Loucy (cell line): ENCODE measurements at regions not wholly inside any gene's neighbourhood (a gene's known extent, or its start where the extent isn't known, plus 50 kb on each side); places are given as distances from the start of the nearest gene placed in this dataset.
"Not testable (repeated sequence)": the region's sequence is repeated elsewhere in the genome, so short reads cannot be mapped to it uniquely, and the experiment has no call there.

Experiments
- H2AFZ ChIP-seq: fragments of 200-600 bp; sonication (generic); 2 replicates; pipeline ENCODE4 v1.6.0; 2016; ENCODE audit warnings: antibody characterized with exemption, mild to moderate bottlenecking, low read length, moderate library complexity
- H3F3A ChIP-seq: fragments of 200-600 bp; 2 replicates; pipeline ENCODE4 v1.6.0; 2016; ENCODE audit warnings: antibody characterized with exemption, low read depth, mild to moderate bottlenecking
- H3K27me3 ChIP-seq: fragments of 200-600 bp; sonication (generic); 2 replicates; pipeline ENCODE4 v1.6.1; 2014; ENCODE audit warnings: low read length, mild to moderate bottlenecking; ENCODE audit not compliant: insufficient read depth, poor library complexity, severe bottlenecking
- H3K36me3 ChIP-seq: fragments of 200-600 bp; sonication (generic); 2 replicates; pipeline ENCODE4 v1.6.1; 2016; ENCODE audit warnings: low read length; ENCODE audit not compliant: insufficient read depth
- H3K4me1 ChIP-seq: fragments of 200-600 bp; sonication (generic); 2 replicates; pipeline ENCODE4 v1.5.1; 2014; ENCODE audit warnings: low read length, mild to moderate bottlenecking; ENCODE audit not compliant: insufficient read depth, poor library complexity, severe bottlenecking
- H3K4me2 ChIP-seq: fragments of 200-600 bp; sonication (generic); 2 replicates; pipeline ENCODE4 v1.6.0; 2014; ENCODE audit warnings: antibody characterized with exemption, low read length, low read depth, mild to moderate bottlenecking; ENCODE audit not compliant: poor library complexity, severe bottlenecking
- H3K4me3 ChIP-seq: fragments of 200-600 bp; sonication (generic); 2 replicates; pipeline ENCODE4 v1.5.1; 2014; ENCODE audit warnings: low read length, mild to moderate bottlenecking, mixed read lengths; ENCODE audit not compliant: poor library complexity, severe bottlenecking
- H3K79me2 ChIP-seq: fragments of 200-600 bp; sonication (generic); 2 replicates; pipeline ENCODE4 v1.6.1; 2014; ENCODE audit warnings: low read length; ENCODE audit not compliant: insufficient read depth
- H3K9ac ChIP-seq: fragments of 200-600 bp; sonication (generic); 2 replicates; pipeline ENCODE4 v1.6.0; 2014; ENCODE audit warnings: mild to moderate bottlenecking, low read depth, low read length, moderate library complexity; ENCODE audit not compliant: poor library complexity, severe bottlenecking
- H3K9me2 ChIP-seq: fragments of 200-600 bp; sonication (generic); replicated peaks from 2 replicates; pipeline ENCODE4 v1.6.1; 2016; ENCODE audit warnings: low read depth, low read length, mixed read lengths
- H3K9me3 ChIP-seq: fragments of 200-600 bp; sonication (generic); 2 replicates; pipeline ENCODE4 v1.6.1; 2014; ENCODE audit warnings: mild to moderate bottlenecking, antibody characterized with exemption, low read length, low read depth; ENCODE audit not compliant: insufficient read depth
- H4K20me1 ChIP-seq: fragments of 200-600 bp; sonication (generic); 2 replicates; pipeline ENCODE4 v1.6.0; 2014; ENCODE audit warnings: antibody characterized with exemption, low read length, mild to moderate bottlenecking; ENCODE audit not compliant: insufficient read depth, poor library complexity, severe bottlenecking
- EZH2phosphoT487 ChIP-seq: fragments of 200-600 bp; IDR thresholded peaks from 2 replicates; pipeline ENCODE4 v1.6.1; 2018; ENCODE audit warnings: antibody characterized with exemption, mild to moderate bottlenecking, moderate library complexity, borderline replicate concordance
- TF ChIP-seq, protein P1 (sequence below): fragments of 200-600 bp; sonication (generic); conservative IDR thresholded peaks from 2 replicates; pipeline ENCODE4 v1.5.1; 2014; ENCODE audit warnings: mild to moderate bottlenecking, antibody characterized with exemption, low read length

DNA sequence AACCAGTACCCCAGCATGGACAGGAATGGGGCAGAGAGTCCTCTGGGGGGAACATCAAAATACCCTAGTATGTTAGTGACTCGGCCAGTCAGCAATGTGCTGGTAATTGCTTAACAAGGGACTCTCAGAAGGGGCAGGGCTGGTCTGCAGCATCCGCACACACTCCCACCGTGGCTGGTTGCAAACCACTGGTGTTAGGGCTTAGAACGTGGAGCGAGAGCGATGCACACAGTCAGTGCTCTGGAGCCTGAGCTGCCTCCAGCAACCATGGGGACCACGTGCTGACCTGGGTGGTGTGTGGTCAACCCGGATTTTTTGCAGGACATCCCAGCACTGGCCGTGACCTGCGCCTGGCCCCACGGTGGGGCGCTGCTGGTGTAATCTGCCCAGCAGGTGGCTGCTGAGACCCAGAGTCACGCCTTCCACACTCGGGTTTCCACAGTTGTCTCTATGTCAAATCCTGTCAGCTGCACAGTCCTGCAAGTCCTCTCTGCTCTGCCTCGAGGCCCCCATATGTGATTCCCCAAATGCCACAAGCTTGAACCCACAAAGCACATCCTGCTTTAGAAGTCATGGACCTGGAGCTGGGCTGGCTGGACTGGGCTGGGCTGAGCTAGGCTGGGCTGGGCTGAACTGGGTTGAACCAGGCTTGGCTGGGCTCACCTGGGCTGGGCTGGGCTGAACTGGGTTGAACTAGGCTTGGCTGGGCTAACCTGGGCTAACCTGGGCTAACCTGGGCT, 50.6 kb upstream of the GPC1 start:
- no peaks in the 10 kb centered on the region for H3K79me2 ChIP-seq

DNA sequence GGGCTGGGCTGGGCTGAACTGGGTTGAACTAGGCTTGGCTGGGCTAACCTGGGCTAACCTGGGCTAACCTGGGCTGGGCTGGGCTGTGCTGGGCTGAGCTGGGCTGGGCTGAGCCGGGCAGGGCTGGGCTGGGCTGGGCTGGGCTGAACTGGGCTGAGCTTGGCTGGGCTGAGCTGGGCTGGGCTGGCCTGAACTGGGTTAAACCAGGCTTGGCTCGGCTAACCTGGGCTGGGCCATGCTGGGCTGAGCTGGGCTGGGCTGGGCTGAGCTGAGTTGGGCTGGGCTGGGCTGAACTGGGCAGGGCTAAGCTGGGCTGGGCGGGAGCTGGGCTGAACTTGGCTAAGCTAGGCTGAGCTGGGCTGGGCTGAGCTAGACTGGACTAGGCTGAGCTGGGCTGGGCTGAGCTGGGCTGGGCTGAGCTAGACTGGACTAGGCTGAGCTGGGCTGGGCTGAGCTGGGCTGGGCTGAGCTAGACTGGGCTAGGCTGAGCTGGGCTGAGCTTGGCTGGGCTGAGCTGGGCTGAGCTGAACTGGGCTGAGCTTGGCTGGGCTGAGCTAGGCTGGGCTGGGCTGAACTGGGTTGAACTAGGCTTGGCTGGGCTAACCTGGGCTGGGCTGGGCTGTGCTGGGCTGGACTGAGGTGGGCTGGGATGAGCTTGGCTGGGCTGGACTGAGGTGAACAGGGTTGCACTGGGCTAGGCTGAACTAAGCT, 49.9 kb upstream of the GPC1 start:
- not testable (repeated sequence) for H3K36me3 ChIP-seq, H4K20me1 ChIP-seq, H3K4me3 ChIP-seq, H3F3A ChIP-seq, H3K9me3 ChIP-seq, H3K27me3 ChIP-seq, H2AFZ ChIP-seq, H3K4me2 ChIP-seq, H3K9me2 ChIP-seq, H3K9ac ChIP-seq, H3K79me2 ChIP-seq
- H3K4me1 ChIP-seq = peaks cover 13% of the 10 kb centered on the region

More for the DNA sequence above, 50.6 kb upstream of the GPC1 start:
- Histone ChIP-seq H3K4me3 (no peak overlapping the region), H3K27me3 (no peaks in the 10 kb centered on the region), H3F3A (no peaks in the 10 kb centered on the region), H3K9ac (no peak overlapping the region), H2AFZ (no peak overlapping the region), H3K4me1 (peaks cover 6% of the 10 kb centered on the region), H3K9me2 (no peaks in the 10 kb centered on the region), H4K20me1 (no peaks in the 10 kb centered on the region), H3K9me3 (no peaks in the 10 kb centered on the region), H3K36me3 (no peaks in the 10 kb centered on the region), H3K4me2 (no peak overlapping the region)
- no peak for TF ChIP-seq EZH2phosphoT487
- TF ChIP-seq, protein P1, sequence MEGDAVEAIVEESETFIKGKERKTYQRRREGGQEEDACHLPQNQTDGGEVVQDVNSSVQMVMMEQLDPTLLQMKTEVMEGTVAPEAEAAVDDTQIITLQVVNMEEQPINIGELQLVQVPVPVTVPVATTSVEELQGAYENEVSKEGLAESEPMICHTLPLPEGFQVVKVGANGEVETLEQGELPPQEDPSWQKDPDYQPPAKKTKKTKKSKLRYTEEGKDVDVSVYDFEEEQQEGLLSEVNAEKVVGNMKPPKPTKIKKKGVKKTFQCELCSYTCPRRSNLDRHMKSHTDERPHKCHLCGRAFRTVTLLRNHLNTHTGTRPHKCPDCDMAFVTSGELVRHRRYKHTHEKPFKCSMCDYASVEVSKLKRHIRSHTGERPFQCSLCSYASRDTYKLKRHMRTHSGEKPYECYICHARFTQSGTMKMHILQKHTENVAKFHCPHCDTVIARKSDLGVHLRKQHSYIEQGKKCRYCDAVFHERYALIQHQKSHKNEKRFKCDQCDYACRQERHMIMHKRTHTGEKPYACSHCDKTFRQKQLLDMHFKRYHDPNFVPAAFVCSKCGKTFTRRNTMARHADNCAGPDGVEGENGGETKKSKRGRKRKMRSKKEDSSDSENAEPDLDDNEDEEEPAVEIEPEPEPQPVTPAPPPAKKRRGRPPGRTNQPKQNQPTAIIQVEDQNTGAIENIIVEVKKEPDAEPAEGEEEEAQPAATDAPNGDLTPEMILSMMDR = no peak
